A549 (cell line): ENCODE measurements at regions not wholly inside any gene's neighbourhood (a gene's known extent, or its start where the extent isn't known, plus 50 kb on each side); places are given as distances from the start of the nearest gene placed in this dataset.

ENCODE experiments used
- ATAC-seq, 2 experiments: fragments of 200-7000 bp in 1 of 2; fragments of >200 bp in 1 of 2; cut with Nextera tagmentation in 1 of 2; cut with Tn5 transposase in 1 of 2; 3 replicates each; pipeline versions ENCODE4 v1.8.0 to v1.9.1; 2018 to 2020; ENCODE audit warnings: mild to moderate bottlenecking in 1 of 2, moderate library complexity in 1 of 2
- CTCF ChIA-PET: fragments of 300-600 bp; sonication (Branson Sonifier 250); formaldehyde crosslinking; extraction: SDS; loops from one replicate; lab custom pipeline; 2021; ENCODE audit warnings: antibody characterized with exemption, inconsistent platforms; lab: Yijun Ruan, JAX
- POLR2A ChIA-PET: fragments of 350-600 bp; formaldehyde crosslinking; extraction: SDS; loops from one replicate; lab custom pipeline; 2021; ENCODE audit warnings: antibody characterized with exemption, inconsistent platforms; lab: Yijun Ruan, JAX
- DNase-seq, 2 experiments: peaks; one replicate each; pipeline versions ENCODE4 v3.0.0 to v3.0.0-alpha.2; 2011 to 2016; ENCODE audit warnings: low read depth in 1 of 2, low spot score in 1 of 2
- FAIRE-seq: peaks from 2 replicates; lab custom pipeline; 2011; peaks lifted over from hg19 to GRCh38; lab: Jason Lieb, UNC
- H3K27ac ChIP-seq, 2 experiments: fragments of >200 bp; sonication (Bioruptor Twin); formaldehyde crosslinking; 3 replicates each; pipeline ENCODE4 v1.5.1; 2016 to 2017
- H3K4me1 ChIP-seq: fragments of >200 bp; sonication (Bioruptor Twin); formaldehyde crosslinking; 3 replicates; pipeline ENCODE4 v1.6.1; 2016
- H3K4me2 ChIP-seq: fragments of >200 bp; sonication (Bioruptor Twin); formaldehyde crosslinking; 3 replicates; pipeline ENCODE4 v1.6.1; 2016
- H3K4me3 ChIP-seq: fragments of >200 bp; sonication (Bioruptor Twin); formaldehyde crosslinking; 3 replicates; pipeline ENCODE4 v1.5.1; 2016
- H3K9me3 ChIP-seq: fragments of >200 bp; sonication (Bioruptor Twin); formaldehyde crosslinking; 3 replicates; pipeline ENCODE4 v1.6.1; 2016
- CEBPB ChIP-seq, 2 experiments: fragments of >200 bp in 1 of 2; sonication (Bioruptor Twin) in 1 of 2; formaldehyde crosslinking in 1 of 2; IDR thresholded peaks; 2 replicates each; pipeline ENCODE4 v1.6.1; 2012 to 2016
- CTCF ChIP-seq: fragments of >200 bp; sonication (Bioruptor Twin); formaldehyde crosslinking; IDR thresholded peaks from 3 replicates; pipeline ENCODE4 v1.5.1; 2016
- E2F6 ChIP-seq: IDR thresholded peaks from 2 replicates; pipeline ENCODE4 v1.6.1; 2012; ENCODE audit warnings: low read depth, borderline replicate concordance
- ELK1 ChIP-seq: fragments of 150-350 bp; IDR thresholded peaks from 2 replicates; pipeline ENCODE4 v1.6.1; 2014; ENCODE audit warnings: low read depth, mild to moderate bottlenecking, low read length
- ESRRA ChIP-seq: fragments of 150-350 bp; IDR thresholded peaks from 2 replicates; pipeline ENCODE4 v1.6.1; 2014; ENCODE audit warnings: mild to moderate bottlenecking, low read length, borderline replicate concordance
- FOXS1 ChIP-seq: fragments of 250-450 bp; sonication (Bioruptor Pico); IDR thresholded peaks from 2 replicates; pipeline ENCODE4 v1.5.0; 2020; ENCODE audit warnings: mild to moderate bottlenecking, moderate library complexity
- HES2 ChIP-seq: fragments of >200 bp; sonication (Bioruptor Twin); formaldehyde crosslinking; IDR thresholded peaks from 2 replicates; pipeline ENCODE4 v1.6.1; 2016
- HOXB5 ChIP-seq: fragments of 250-450 bp; sonication (Bioruptor Pico); IDR thresholded peaks from 2 replicates; pipeline ENCODE4 v1.5.0; 2020; ENCODE audit warnings: mild to moderate bottlenecking, moderate library complexity
- JUN ChIP-seq, 2 experiments: fragments of >200 bp; sonication (Bioruptor Twin); formaldehyde crosslinking; IDR thresholded peaks; 2 replicates in 1 of 2; 3 replicates in 1 of 2; pipeline ENCODE4 v1.6.1; 2016 to 2017
- JUNB ChIP-seq: fragments of >200 bp; sonication (Bioruptor Twin); formaldehyde crosslinking; IDR thresholded peaks from 2 replicates; pipeline ENCODE4 v1.6.1; 2016
- MAX ChIP-seq: IDR thresholded peaks from 2 replicates; pipeline ENCODE4 v1.6.1; 2012
- MAZ ChIP-seq: fragments of 150-350 bp; IDR thresholded peaks from 2 replicates; pipeline ENCODE4 v1.6.1; 2014; ENCODE audit warnings: antibody characterized with exemption, low read depth, low read length, borderline replicate concordance
- MYC ChIP-seq: IDR thresholded peaks from 2 replicates; pipeline ENCODE4 v1.6.1; 2012; ENCODE audit warnings: mild to moderate bottlenecking, inconsistent platforms, low read length, improper control_type of control experiment, borderline replicate concordance
- NFE2L2 ChIP-seq: fragments of 150-350 bp; conservative IDR thresholded peaks from 2 replicates; pipeline ENCODE4 v1.6.1; 2014; ENCODE audit warnings: low read length
- PHF8 ChIP-seq: fragments of 200-600 bp; sonication (generic); IDR thresholded peaks from 2 replicates; pipeline ENCODE4 v1.6.1; 2016; ENCODE audit warnings: low read depth, mild to moderate bottlenecking, antibody characterized with exemption, moderate library complexity, borderline replicate concordance
- POLR2AphosphoS2 ChIP-seq: conservative IDR thresholded peaks from 2 replicates; pipeline ENCODE4 v1.6.1; 2012; ENCODE audit warnings: low read length, improper control_type of control experiment, inconsistent platforms
- RAD21 ChIP-seq, 2 experiments: fragments of >200 bp in 1 of 2; sonication (Bioruptor Twin) in 1 of 2; formaldehyde crosslinking in 1 of 2; IDR thresholded peaks in 1 of 2; conservative IDR thresholded peaks in 1 of 2; 2 replicates in 1 of 2; 3 replicates in 1 of 2; pipeline ENCODE4 v1.6.1; 2012 to 2018; ENCODE audit warnings: inconsistent platforms in 1 of 2
- SMC3 ChIP-seq: fragments of >200 bp; sonication (Bioruptor Twin); formaldehyde crosslinking; IDR thresholded peaks from 3 replicates; pipeline ENCODE4 v1.6.1; 2018; ENCODE audit warnings: inconsistent platforms
- TFCP2L1 ChIP-seq: fragments of 250-450 bp; sonication (Bioruptor Pico); IDR thresholded peaks from 2 replicates; pipeline ENCODE4 v1.5.0; 2021; ENCODE audit warnings: mild to moderate bottlenecking
- WGBS: methylation state at CpG from one replicate; pipeline ENCODE4 v1.1.6; 2017; ENCODE audit errors: missing lambda C conversion rate; 5-methylcytosine and 5-hydroxymethylcytosine counted together

- H3K4me2 ChIP-seq = no peak overlapping the region
- H3K4me3 ChIP-seq = no peak overlapping the region
- DNase-seq = peak; percentile 71 to 75
- peak; percentile 81 to 90 for ATAC-seq
- CTCF ChIA-PET = interaction anchor here (0.6 to 11.9 kb wide), 39 partner anchors 9 to 234 kb away, joined by 3 to 202 read pairs (median 5); partner anchors contain the start of gene SDC1
- TF ChIP-seq FOXS1 (CRISPR knock-in tag) (no peak), RAD21 (conservative IDR thresholded peaks at IDR 0.05 in 1 of 2, IDR thresholded peaks at IDR 0.05 in 1 of 2) (peak; percentile 91 to 92), CTCF (peak; percentile 89), SMC3 (peak; percentile 98), TFCP2L1 (CRISPR knock-in tag) (no peak), MAZ (no peak), MAX (peak; percentile 92), E2F6 (0 out of 2 replicates have a peak, but pooled peaks have one; percentile 24), HOXB5 (CRISPR knock-in tag) (no peak), MYC (peak; percentile 76; the same call in 1 of the 2 replicates), CEBPB (IDR thresholded peaks at IDR 0.05) (peak in 1 of 2 experiments; percentile 40; a peak in 2 of 4 replicates), ESRRA (peak; percentile 100)
- peaks cover 26% of the 10 kb centered on the region for H3K4me1 ChIP-seq
- H3K9me3 ChIP-seq = no peaks in the 10 kb centered on the region
- 12% methylated on average over 8 of the region's 10 CpGs for WGBS
- no peak for FAIRE-seq
- peak overlapping the region; percentile 10 to 61; a peak in 5 of 6 replicates for H3K27ac ChIP-seq
- POLR2A ChIA-PET = interaction anchor here (0.7 kb wide), 1 partner anchor 44 kb away, joined by 3 read pairs; no protein-coding TSS in a partner anchor
These were observed 84.2 kb upstream of the LAPTM4A start for GRCh38 chr2:20135631-20136050.

- H3K27ac ChIP-seq = peak overlapping the region in 1 of 2 experiments; percentile 11; a peak in 1 of 6 replicates
- H3K4me2 ChIP-seq = no peak overlapping the region
- ChIA-PET CTCF (interaction anchor here (0.6 to 7.8 kb wide), 7 partner anchors 9 to 177 kb away, joined by 3 to 69 read pairs (median 3); partner anchors contain the start of gene SDC1), POLR2A (interaction anchor here (1.0 kb wide), 1 partner anchor 92 kb away, joined by 3 read pairs; no protein-coding TSS in a partner anchor)
- H3K4me3 ChIP-seq = no peak overlapping the region
- no peak for FAIRE-seq
- TF ChIP-seq E2F6 (no peak), PHF8 (no peak), ELK1 (no peak), MYC (no peak), POLR2AphosphoS2 (no peak), JUNB (no peak), NFE2L2 (no peak), MAX (no peak), HES2 (no peak), JUN (IDR thresholded peaks at IDR 0.05) (no peak), SMC3 (no peak)
- no peak for DNase-seq
- WGBS = 72% methylated on average over 12 of the region's 12 CpGs
- no peaks in the 10 kb centered on the region for H3K9me3 ChIP-seq
- peaks cover 6% of the 10 kb centered on the region; the same call in 1 of the 3 replicates for H3K4me1 ChIP-seq
- ATAC-seq = no peak
These were observed 81.6 kb upstream of the LAPTM4A start for GRCh38 chr2:20132990-20133535.
